ENCODE measurements at regions not wholly inside any gene's neighbourhood (a gene's known extent, or its start where the extent isn't known, plus 50 kb on each side); places are given as distances from the start of the nearest gene placed in this dataset.

DNA sequence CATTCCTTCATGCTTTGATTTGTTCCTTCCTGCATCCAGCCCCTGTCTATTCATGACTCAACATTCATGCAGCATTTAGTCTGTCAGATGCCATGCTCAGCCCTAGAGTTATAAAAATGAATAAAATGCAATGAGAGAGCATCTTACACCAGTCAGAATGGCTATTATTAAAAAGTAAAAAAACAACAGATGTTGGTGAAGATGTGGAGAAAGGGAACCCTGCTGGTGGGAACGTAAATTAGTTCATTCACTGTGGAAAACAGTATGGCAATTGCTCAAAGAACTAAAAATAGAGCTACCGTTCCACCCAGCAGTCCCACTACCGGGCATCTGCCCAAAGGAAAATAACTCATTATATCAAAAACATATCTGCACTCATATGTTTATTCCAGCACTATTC, 70.0 kb upstream of the GTF3A start:
- no peak for TF ChIP-seq CREB5 (CRISPR knock-in tag; IDR thresholded peaks at IDR 0.05; ENCODE audit: low read depth)
- no peak for TF ChIP-seq CSDC2 (CRISPR knock-in tag; IDR thresholded peaks at IDR 0.05)
- no peak for TF ChIP-seq TCF4 (CRISPR knock-in tag; IDR thresholded peaks at IDR 0.05; ENCODE audit: borderline replicate concordance)
- TF ChIP-seq, protein P1, sequence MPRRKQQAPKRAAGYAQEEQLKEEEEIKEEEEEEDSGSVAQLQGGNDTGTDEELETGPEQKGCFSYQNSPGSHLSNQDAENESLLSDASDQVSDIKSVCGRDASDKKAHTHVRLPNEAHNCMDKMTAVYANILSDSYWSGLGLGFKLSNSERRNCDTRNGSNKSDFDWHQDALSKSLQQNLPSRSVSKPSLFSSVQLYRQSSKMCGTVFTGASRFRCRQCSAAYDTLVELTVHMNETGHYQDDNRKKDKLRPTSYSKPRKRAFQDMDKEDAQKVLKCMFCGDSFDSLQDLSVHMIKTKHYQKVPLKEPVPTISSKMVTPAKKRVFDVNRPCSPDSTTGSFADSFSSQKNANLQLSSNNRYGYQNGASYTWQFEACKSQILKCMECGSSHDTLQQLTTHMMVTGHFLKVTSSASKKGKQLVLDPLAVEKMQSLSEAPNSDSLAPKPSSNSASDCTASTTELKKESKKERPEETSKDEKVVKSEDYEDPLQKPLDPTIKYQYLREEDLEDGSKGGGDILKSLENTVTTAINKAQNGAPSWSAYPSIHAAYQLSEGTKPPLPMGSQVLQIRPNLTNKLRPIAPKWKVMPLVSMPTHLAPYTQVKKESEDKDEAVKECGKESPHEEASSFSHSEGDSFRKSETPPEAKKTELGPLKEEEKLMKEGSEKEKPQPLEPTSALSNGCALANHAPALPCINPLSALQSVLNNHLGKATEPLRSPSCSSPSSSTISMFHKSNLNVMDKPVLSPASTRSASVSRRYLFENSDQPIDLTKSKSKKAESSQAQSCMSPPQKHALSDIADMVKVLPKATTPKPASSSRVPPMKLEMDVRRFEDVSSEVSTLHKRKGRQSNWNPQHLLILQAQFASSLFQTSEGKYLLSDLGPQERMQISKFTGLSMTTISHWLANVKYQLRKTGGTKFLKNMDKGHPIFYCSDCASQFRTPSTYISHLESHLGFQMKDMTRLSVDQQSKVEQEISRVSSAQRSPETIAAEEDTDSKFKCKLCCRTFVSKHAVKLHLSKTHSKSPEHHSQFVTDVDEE (CRISPR knock-in tag; IDR thresholded peaks at IDR 0.05) = no peak
